ENCODE measurements at regions not wholly inside any gene's neighbourhood (a gene's known extent, or its start where the extent isn't known, plus 50 kb on each side); places are given as distances from the start of the nearest gene placed in this dataset.

- TF ChIP-seq POLR2A (IDR thresholded peaks at IDR 0.05) (no peak), CTCF (IDR thresholded peaks at IDR 0.05 in 4 of 5, conservative IDR thresholded peaks at IDR 0.05 in 1 of 5) (no peak)
Observed at GRCh38 chr9:614431-614830, 227.1 kb upstream of the DMRT1 start.
